C4-2B (cell line): ENCODE measurements at regions not wholly inside any gene's neighbourhood (a gene's known extent, or its start where the extent isn't known, plus 50 kb on each side); places are given as distances from the start of the nearest gene placed in this dataset.

Experiments used
- H3K27ac ChIP-seq: fragments of 450-650 bp; 2 replicates; pipeline ENCODE4 v1.5.1; 2017
- ZFX ChIP-seq: fragments of 450-650 bp; IDR thresholded peaks from 2 replicates; pipeline ENCODE4 v1.6.1; 2017
- TF ChIP-seq, protein P1 (sequence below): fragments of 450-650 bp; conservative IDR thresholded peaks from 2 replicates; pipeline ENCODE4 v1.5.1; 2017; ENCODE audit warnings: mild to moderate bottlenecking

DNA sequence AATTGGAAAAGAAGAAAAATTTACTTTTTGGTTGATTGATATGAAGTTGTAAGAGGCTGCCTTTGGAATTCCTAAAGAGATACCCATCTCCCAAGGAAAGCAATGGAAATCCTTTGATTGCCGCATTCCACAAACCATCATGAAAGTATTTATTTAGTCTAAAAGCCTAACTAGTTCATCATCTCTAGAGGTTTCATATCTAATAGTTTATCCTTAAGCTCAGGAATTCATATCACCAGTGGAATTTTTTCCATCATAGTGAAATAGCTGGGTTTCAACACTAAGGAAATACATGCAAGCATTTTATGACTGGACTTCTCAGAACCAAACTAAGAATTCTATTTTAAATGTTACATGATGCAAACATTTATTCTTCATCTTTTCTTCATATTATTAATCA, 144.9 kb downstream of the FBXO8 start:
- H3K27ac ChIP-seq: no peak overlapping the region
- TF ChIP-seq, protein P1, sequence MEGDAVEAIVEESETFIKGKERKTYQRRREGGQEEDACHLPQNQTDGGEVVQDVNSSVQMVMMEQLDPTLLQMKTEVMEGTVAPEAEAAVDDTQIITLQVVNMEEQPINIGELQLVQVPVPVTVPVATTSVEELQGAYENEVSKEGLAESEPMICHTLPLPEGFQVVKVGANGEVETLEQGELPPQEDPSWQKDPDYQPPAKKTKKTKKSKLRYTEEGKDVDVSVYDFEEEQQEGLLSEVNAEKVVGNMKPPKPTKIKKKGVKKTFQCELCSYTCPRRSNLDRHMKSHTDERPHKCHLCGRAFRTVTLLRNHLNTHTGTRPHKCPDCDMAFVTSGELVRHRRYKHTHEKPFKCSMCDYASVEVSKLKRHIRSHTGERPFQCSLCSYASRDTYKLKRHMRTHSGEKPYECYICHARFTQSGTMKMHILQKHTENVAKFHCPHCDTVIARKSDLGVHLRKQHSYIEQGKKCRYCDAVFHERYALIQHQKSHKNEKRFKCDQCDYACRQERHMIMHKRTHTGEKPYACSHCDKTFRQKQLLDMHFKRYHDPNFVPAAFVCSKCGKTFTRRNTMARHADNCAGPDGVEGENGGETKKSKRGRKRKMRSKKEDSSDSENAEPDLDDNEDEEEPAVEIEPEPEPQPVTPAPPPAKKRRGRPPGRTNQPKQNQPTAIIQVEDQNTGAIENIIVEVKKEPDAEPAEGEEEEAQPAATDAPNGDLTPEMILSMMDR: no peak
- TF ChIP-seq ZFX: no peak

GRCh38 chr4:174137698-174138097, 145.8 kb downstream of the FBXO8 start:
- no peak for TF ChIP-seq ZFX
- TF ChIP-seq, protein P1: no peak
- H3K27ac ChIP-seq: no peak overlapping the region

DNA sequence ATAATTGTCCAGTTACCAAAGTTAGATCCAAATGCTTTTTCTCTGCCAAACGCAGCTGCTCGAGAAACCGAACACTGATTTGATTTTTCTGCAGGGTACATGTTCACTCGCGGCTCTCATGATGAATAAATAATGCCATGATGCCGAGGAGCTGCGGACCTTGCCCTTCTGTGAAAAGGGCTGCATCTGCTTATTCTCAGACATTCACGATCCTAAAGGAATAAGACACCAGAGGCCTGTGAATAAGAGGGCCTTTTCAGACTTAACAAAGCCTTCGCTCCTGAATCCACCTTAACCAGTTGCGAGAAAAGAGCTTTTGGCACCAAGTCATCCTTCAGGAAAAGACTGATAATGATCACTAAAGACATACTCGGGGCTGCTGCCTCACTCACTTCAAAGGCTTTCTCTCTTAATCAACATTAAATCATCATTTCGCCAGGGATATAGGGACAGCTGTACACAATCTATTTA, 147.5 kb downstream of the FBXO8 start:
- TF ChIP-seq ZFX: no peak
- TF ChIP-seq, protein P1: no peak
- H3K27ac ChIP-seq: no peak overlapping the region

GRCh38 chr4:174135530-174135929, 147.9 kb downstream of the FBXO8 start:
- H3K27ac ChIP-seq: no peak overlapping the region
- TF ChIP-seq, protein P1: no peak
- no peak for TF ChIP-seq ZFX

GRCh38 chr4:174134361-174134760, 149.1 kb downstream of the FBXO8 start:
- TF ChIP-seq, protein P1: no peak
- TF ChIP-seq ZFX: no peak
- no peak overlapping the region for H3K27ac ChIP-seq

DNA sequence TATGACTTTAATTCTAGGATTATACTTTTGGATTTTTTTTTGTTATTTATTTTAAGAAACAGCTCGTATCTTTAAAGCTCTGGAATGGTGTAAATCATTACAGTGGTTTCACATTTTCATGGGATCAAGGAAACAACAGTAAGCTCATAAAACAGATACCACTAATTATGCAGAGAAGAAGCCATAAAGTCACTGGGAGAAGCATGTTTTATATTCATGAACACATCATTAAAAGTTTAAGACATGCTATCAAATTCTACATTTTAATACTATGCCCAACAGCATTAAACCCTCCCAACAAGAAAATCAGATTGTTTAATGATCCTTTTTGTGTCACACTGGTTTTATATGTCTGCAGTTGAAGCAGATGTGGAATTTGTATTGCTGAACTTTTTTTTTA, 149.9 kb downstream of the FBXO8 start:
- no peak overlapping the region for H3K27ac ChIP-seq

GRCh38 chr4:174131901-174132300, 151.6 kb downstream of the FBXO8 start:
- H3K27ac ChIP-seq: no peak overlapping the region
- TF ChIP-seq, protein P1: no peak

More for the DNA sequence above, 149.9 kb downstream of the FBXO8 start:
- TF ChIP-seq, protein P1: no peak
- no peak for TF ChIP-seq ZFX
